HG03066 (cell line): ENCODE measurements at regions not wholly inside any gene's neighbourhood (a gene's known extent, or its start where the extent isn't known, plus 50 kb on each side); places are given as distances from the start of the nearest gene placed in this dataset.
"Not testable (repeated sequence)": the region's sequence is repeated elsewhere in the genome, so short reads cannot be mapped to it uniquely, and the experiment has no call there.

ENCODE experiments used
- ATAC-seq: cut with Tn5 transposase; IDR thresholded peaks from one replicate; pipeline ENCODE4 v1.9.1; 2021; ENCODE audit warnings: low read depth; ENCODE audit not compliant: unreplicated experiment

- ATAC-seq = no peak
These were observed 648.2 kb downstream of the FAM181B start for GRCh38 chr11:82085493-82085892.

GRCh38 chr11:82082976-82083375 is 650.7 kb downstream of the FAM181B start:
- no peak for ATAC-seq

GRCh38 chr11:82080160-82080559 is 653.5 kb downstream of the FAM181B start:
- ATAC-seq = no peak

GRCh38 chr11:82076126-82076525 is 657.5 kb downstream of the FAM181B start:
- ATAC-seq = no peak

GRCh38 chr11:82059505-82059904 is 674.2 kb downstream of the FAM181B start:
- ATAC-seq = no peak

- ATAC-seq = no peak
These were observed 677.2 kb downstream of the FAM181B start for GRCh38 chr11:82056450-82056849.

- ATAC-seq = no peak
These were observed 684.5 kb downstream of the FAM181B start for GRCh38 chr11:82049199-82049598.

GRCh38 chr11:82047200-82047599 is 686.5 kb downstream of the FAM181B start:
- ATAC-seq = no peak

GRCh38 chr11:82046778-82047177 is 686.9 kb downstream of the FAM181B start:
- no peak for ATAC-seq

GRCh38 chr11:82045748-82046457 is 687.8 kb downstream of the FAM181B start:
- no peak for ATAC-seq

- ATAC-seq = no peak
These were observed 690.3 kb downstream of the FAM181B start for GRCh38 chr11:82043316-82043715.

GRCh38 chr11:82041764-82042163 is 691.9 kb downstream of the FAM181B start:
- ATAC-seq = no peak

- ATAC-seq = no peak
These were observed 695.5 kb downstream of the FAM181B start for GRCh38 chr11:82038154-82038553.

GRCh38 chr11:82034527-82034926 is 699.1 kb downstream of the FAM181B start:
- no peak for ATAC-seq

GRCh38 chr11:82027335-82027734 is 706.3 kb downstream of the FAM181B start:
- ATAC-seq = not testable (repeated sequence)

GRCh38 chr11:82024760-82025159 is 708.9 kb downstream of the FAM181B start:
- no peak for ATAC-seq

GRCh38 chr11:82012276-82012675 is 721.4 kb downstream of the FAM181B start:
- no peak for ATAC-seq

- ATAC-seq = no peak
These were observed 724.5 kb downstream of the FAM181B start for GRCh38 chr11:82009133-82009532.

- no peak for ATAC-seq
These were observed 726.1 kb downstream of the FAM181B start for GRCh38 chr11:82007521-82007920.

- ATAC-seq = no peak
These were observed 729.0 kb downstream of the FAM181B start for GRCh38 chr11:82004537-82005213.

- ATAC-seq = no peak
These were observed 729.8 kb downstream of the FAM181B start for GRCh38 chr11:82003671-82004515.
